Motor neuron (in vitro differentiated cells): ENCODE measurements at regions not wholly inside any gene's neighbourhood (a gene's known extent, or its start where the extent isn't known, plus 50 kb on each side); places are given as distances from the start of the nearest gene placed in this dataset.

Experiments used
- ATAC-seq, 8 experiments: fragments of 200-7000 bp; cut with Tn5 transposase; replicated peaks in 6 of 8; 2 replicates each; pipeline ENCODE4 v1.8.0; 2021; ENCODE audit warnings: mild to moderate bottlenecking in 8 of 8, moderate library complexity in 8 of 8
- H3K27ac ChIP-seq, 2 donors: fragments of 250-450 bp; sonication (Bioruptor Pico); 2 replicates each; pipeline ENCODE4 v1.9.0; 2021; ENCODE audit warnings: antibody characterized with exemption in 2 of 2, mild to moderate bottlenecking in 2 of 2, moderate library complexity in 1 of 2
- H3K4me1 ChIP-seq, 2 donors: fragments of 250-450 bp; sonication (Bioruptor Pico); replicated peaks in 1 of 2; 2 replicates each; pipeline ENCODE4 v1.6.1; 2021; ENCODE audit warnings: antibody characterized with exemption in 2 of 2, mild to moderate bottlenecking in 2 of 2, moderate library complexity in 1 of 2
- H3K4me3 ChIP-seq, 5 donors: fragments of 250-450 bp; sonication (Bioruptor Pico); 2 replicates each; pipeline ENCODE4 v1.9.0; 2021; ENCODE audit warnings: antibody characterized with exemption in 5 of 5, mild to moderate bottlenecking in 5 of 5, moderate library complexity in 4 of 5
- WGBS, 10 experiments: fragments of 450-650 bp; shearing (Covaris generic); methylation state at CpG; one replicate each; pipeline ENCODE4 v1.0.0; 2022; 5-methylcytosine and 5-hydroxymethylcytosine counted together
- in situ Hi-C, 9 experiments: fragments of 400-800 bp; cut with MboI; loops; one replicate each; pipeline ENCODE4 v1.15.0; 2021; ENCODE audit warnings: low sequenced_read_pairs in 9 of 9, low pct_unique_long_range_greater_than_20kb in 2 of 9; ENCODE audit not compliant: unreplicated experiment in 9 of 9

GRCh38 chr18:77517901-77518300 lies 268.3 kb downstream of the GALR1 start:
- WGBS, 10 experiments = 74 to 100% (median 96%) methylated on average over 1 to 7 of the region's 25 CpGs; no CpG with 5 or more reads in 6 of the 10 experiments
- no peak for ATAC-seq
- in situ Hi-C loops = no loop called here

GRCh38 chr18:77520767-77521166 lies 271.1 kb downstream of the GALR1 start:
- in situ Hi-C loops = no loop called here
- no peak overlapping the region for H3K4me3 ChIP-seq
- no peak for ATAC-seq
- no peaks in the 10 kb centered on the region for H3K4me1 ChIP-seq
- H3K27ac ChIP-seq = no peak overlapping the region
- WGBS, 10 experiments = 0 to 100% (median 85%) methylated on average over 1 to 5 of the region's 5 CpGs; no CpG with 5 or more reads in 2 of the 10 experiments

More at GRCh38 chr18:77517901-77518300, 268.3 kb downstream of the GALR1 start:
- H3K4me3 ChIP-seq = no peak overlapping the region
- no peaks in the 10 kb centered on the region for H3K4me1 ChIP-seq
- H3K27ac ChIP-seq = no peak overlapping the region

- H3K4me1 ChIP-seq = no peaks in the 10 kb centered on the region
- H3K4me3 ChIP-seq = no peak overlapping the region
- no peak for ATAC-seq
- 5 to 90% (median 59%) methylated on average over 2 to 9 of the region's 9 CpGs; no CpG with 5 or more reads in 2 of the 10 experiments for WGBS, 10 experiments
- H3K27ac ChIP-seq = no peak overlapping the region
- in situ Hi-C loops = no loop called here
These were observed 272.5 kb downstream of the GALR1 start for GRCh38 chr18:77522051-77522675.

GRCh38 chr18:77524909-77525308 lies 275.3 kb downstream of the GALR1 start:
- H3K27ac ChIP-seq = no peak overlapping the region
- no peaks in the 10 kb centered on the region for H3K4me1 ChIP-seq
- in situ Hi-C loops = no loop called here
- no peak overlapping the region for H3K4me3 ChIP-seq
- ATAC-seq = peak in 2 of 8 experiments; percentile 33 to 72
- 11 to 80% (median 69%) methylated on average over 2 to 7 of the region's 7 CpGs; no CpG with 5 or more reads in 1 of the 10 experiments for WGBS, 10 experiments

- H3K4me3 ChIP-seq = no peak overlapping the region
- in situ Hi-C loops = no loop called here
- no peak for ATAC-seq
- no peaks in the 10 kb centered on the region for H3K4me1 ChIP-seq
- 30 to 96% (median 73%) methylated on average over 2 to 7 of the region's 8 CpGs; no CpG with 5 or more reads in 6 of the 10 experiments for WGBS, 10 experiments
- no peak overlapping the region for H3K27ac ChIP-seq
These were observed 277.3 kb downstream of the GALR1 start for GRCh38 chr18:77526962-77527361.

GRCh38 chr18:77528872-77529271 lies 279.2 kb downstream of the GALR1 start:
- Histone ChIP-seq H3K4me1 (no peaks in the 10 kb centered on the region), H3K4me3 (no peak overlapping the region), H3K27ac (no peak overlapping the region)
- 7 to 91% (median 78%) methylated on average over 2 to 3 of the region's 3 CpGs; no CpG with 5 or more reads in 1 of the 10 experiments for WGBS, 10 experiments
- ATAC-seq = peak in 1 of 8 experiments; percentile 23
- in situ Hi-C loops = no loop called here

- in situ Hi-C loops = no loop called here
- Histone ChIP-seq H3K4me1 (no peaks in the 10 kb centered on the region), H3K27ac (no peak overlapping the region), H3K4me3 (no peak overlapping the region)
- 10 to 100% (median 74%) methylated on average over 2 to 7 of the region's 7 CpGs for WGBS, 10 experiments
- peak in 1 of 8 experiments; percentile 15 for ATAC-seq
These were observed 280.0 kb downstream of the GALR1 start for GRCh38 chr18:77529492-77530176.

- WGBS, 10 experiments = 0 to 97% (median 80%) methylated on average over 1 to 6 of the region's 9 CpGs; no CpG with 5 or more reads in 3 of the 10 experiments
- no peaks in the 10 kb centered on the region for H3K4me1 ChIP-seq
These were observed 281.1 kb downstream of the GALR1 start for GRCh38 chr18:77530732-77531131.

GRCh38 chr18:77539860-77540259 lies 290.2 kb downstream of the GALR1 start:
- no peak for ATAC-seq
- in situ Hi-C loops = no loop called here
- H3K4me3 ChIP-seq = no peak overlapping the region
- 19 to 100% (median 56%) methylated on average over 2 to 5 of the region's 6 CpGs; no CpG with 5 or more reads in 1 of the 10 experiments for WGBS, 10 experiments
- H3K27ac ChIP-seq = no peak overlapping the region
- H3K4me1 ChIP-seq = no peaks in the 10 kb centered on the region

More at GRCh38 chr18:77530732-77531131, 281.1 kb downstream of the GALR1 start:
- Histone ChIP-seq H3K27ac (no peak overlapping the region), H3K4me3 (no peak overlapping the region)
- in situ Hi-C loops = no loop called here
- no peak for ATAC-seq

- Histone ChIP-seq H3K4me3 (no peak overlapping the region), H3K4me1 (no peaks in the 10 kb centered on the region), H3K27ac (no peak overlapping the region)
- 12 to 100% (median 60%) methylated on average over 1 to 5 of the region's 6 CpGs; no CpG with 5 or more reads in 3 of the 10 experiments for WGBS, 10 experiments
- ATAC-seq = no peak
- in situ Hi-C loops = no loop called here
These were observed 295.1 kb downstream of the GALR1 start for GRCh38 chr18:77544792-77545191.

GRCh38 chr18:77547757-77548156 lies 298.1 kb downstream of the GALR1 start:
- Histone ChIP-seq H3K4me1 (no peaks in the 10 kb centered on the region), H3K4me3 (no peak overlapping the region), H3K27ac (no peak overlapping the region)
- WGBS, 10 experiments = 10 to 90% (median 75%) methylated on average over 1 to 5 of the region's 5 CpGs; no CpG with 5 or more reads in 3 of the 10 experiments
- no peak for ATAC-seq
- in situ Hi-C loops = no loop called here

GRCh38 chr18:77548790-77549420 lies 299.3 kb downstream of the GALR1 start:
- WGBS, 10 experiments = 0 to 100% (median 68%) methylated on average over 1 to 6 of the region's 8 CpGs
- no peaks in the 10 kb centered on the region for H3K4me1 ChIP-seq
- in situ Hi-C loops = no loop called here
- H3K4me3 ChIP-seq = no peak overlapping the region
- no peak for ATAC-seq
- H3K27ac ChIP-seq = no peak overlapping the region

- WGBS, 10 experiments = 33 to 100% (median 77%) methylated on average over 1 to 4 of the region's 5 CpGs; no CpG with 5 or more reads in 2 of the 10 experiments
- H3K27ac ChIP-seq = no peak overlapping the region
- in situ Hi-C loops = no loop called here
- H3K4me3 ChIP-seq = no peak overlapping the region
- ATAC-seq = no peak
- H3K4me1 ChIP-seq = no peaks in the 10 kb centered on the region
These were observed 301.0 kb downstream of the GALR1 start for GRCh38 chr18:77550625-77551024.
